Ishikawa (cell line): ENCODE measurements at regions not wholly inside any gene's neighbourhood (a gene's known extent, or its start where the extent isn't known, plus 50 kb on each side); places are given as distances from the start of the nearest gene placed in this dataset.

Source experiments
- CEBPB ChIP-seq: IDR thresholded peaks from 2 replicates; pipeline ENCODE4 v1.6.1; 2012
- CREB1 ChIP-seq: IDR thresholded peaks from 2 replicates; pipeline ENCODE4 v1.6.1; 2012; ENCODE audit warnings: low read depth
- EGR1 ChIP-seq: IDR thresholded peaks from 2 replicates; pipeline ENCODE4 v1.6.1; 2012
- EP300 ChIP-seq: IDR thresholded peaks from 2 replicates; pipeline ENCODE4 v1.6.1; 2012; ENCODE audit warnings: borderline replicate concordance
- FOXM1 ChIP-seq: IDR thresholded peaks from 2 replicates; pipeline ENCODE4 v1.6.1; 2012; ENCODE audit warnings: low read depth, borderline replicate concordance
- MAX ChIP-seq: IDR thresholded peaks from 2 replicates; pipeline ENCODE4 v1.6.1; 2012
- NFIC ChIP-seq: IDR thresholded peaks from 2 replicates; pipeline ENCODE4 v1.6.1; 2012
- RAD21 ChIP-seq: IDR thresholded peaks from 2 replicates; pipeline ENCODE4 v1.6.1; 2012; ENCODE audit warnings: low read depth
- REST ChIP-seq: IDR thresholded peaks from 2 replicates; pipeline ENCODE4 v1.6.1; 2012; ENCODE audit warnings: low read depth, mild to moderate bottlenecking
- TAF1 ChIP-seq: IDR thresholded peaks from 2 replicates; pipeline ENCODE4 v1.6.1; 2012; ENCODE audit warnings: low read depth, mild to moderate bottlenecking
- TCF12 ChIP-seq: IDR thresholded peaks from 2 replicates; pipeline ENCODE4 v1.6.1; 2012; ENCODE audit warnings: low read depth
- TEAD4 ChIP-seq: IDR thresholded peaks from 2 replicates; pipeline ENCODE4 v1.6.1; 2012
- YY1 ChIP-seq: IDR thresholded peaks from 2 replicates; pipeline ENCODE4 v1.6.1; 2012; ENCODE audit warnings: low read depth
- ZBTB7A ChIP-seq: IDR thresholded peaks from 2 replicates; pipeline ENCODE4 v1.6.1; 2012; ENCODE audit warnings: low read depth
- TF ChIP-seq, protein P1 (sequence below): IDR thresholded peaks from 2 replicates; pipeline ENCODE4 v1.6.1; 2012

DNA sequence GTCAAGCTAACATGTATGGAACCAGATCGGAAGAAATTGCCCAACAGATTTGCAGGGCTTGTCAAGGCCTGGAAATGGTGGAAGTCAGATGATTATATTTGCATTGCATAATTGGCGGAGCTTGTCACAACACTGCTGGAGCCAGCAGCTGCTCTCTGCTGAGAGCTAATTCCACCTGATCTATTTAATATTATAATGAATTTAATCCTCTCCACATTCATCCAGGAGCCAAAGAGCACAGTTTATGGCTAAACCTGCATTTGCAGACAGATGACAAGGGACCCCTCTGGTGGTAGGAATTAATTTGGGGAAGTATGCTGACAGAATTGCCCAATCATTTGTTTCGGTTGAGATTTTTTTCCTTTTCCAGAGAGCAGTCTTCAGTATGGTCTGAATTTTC is 730.2 kb downstream of the TUSC7 start:
- no peak for TF ChIP-seq TAF1
- no peak for TF ChIP-seq CREB1
- peak; percentile 52; the same call in 1 of the 2 replicates for TF ChIP-seq TEAD4
- TF ChIP-seq EP300, result no peak
- no peak for TF ChIP-seq ZBTB7A
- no peak for TF ChIP-seq TCF12
- TF ChIP-seq, protein P1, sequence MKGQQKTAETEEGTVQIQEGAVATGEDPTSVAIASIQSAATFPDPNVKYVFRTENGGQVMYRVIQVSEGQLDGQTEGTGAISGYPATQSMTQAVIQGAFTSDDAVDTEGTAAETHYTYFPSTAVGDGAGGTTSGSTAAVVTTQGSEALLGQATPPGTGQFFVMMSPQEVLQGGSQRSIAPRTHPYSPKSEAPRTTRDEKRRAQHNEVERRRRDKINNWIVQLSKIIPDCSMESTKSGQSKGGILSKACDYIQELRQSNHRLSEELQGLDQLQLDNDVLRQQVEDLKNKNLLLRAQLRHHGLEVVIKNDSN, result no peak
- TF ChIP-seq EGR1, result no peak
- peak; percentile 53 for TF ChIP-seq RAD21
- no peak for TF ChIP-seq MAX
- no peak for TF ChIP-seq NFIC
- TF ChIP-seq CEBPB, result peak; percentile 73

GRCh38 chr3:117441851-117442250 is 732.3 kb downstream of the TUSC7 start:
- TF ChIP-seq FOXM1, result no peak
- TF ChIP-seq CEBPB, result no peak
- no peak for TF ChIP-seq RAD21

DNA sequence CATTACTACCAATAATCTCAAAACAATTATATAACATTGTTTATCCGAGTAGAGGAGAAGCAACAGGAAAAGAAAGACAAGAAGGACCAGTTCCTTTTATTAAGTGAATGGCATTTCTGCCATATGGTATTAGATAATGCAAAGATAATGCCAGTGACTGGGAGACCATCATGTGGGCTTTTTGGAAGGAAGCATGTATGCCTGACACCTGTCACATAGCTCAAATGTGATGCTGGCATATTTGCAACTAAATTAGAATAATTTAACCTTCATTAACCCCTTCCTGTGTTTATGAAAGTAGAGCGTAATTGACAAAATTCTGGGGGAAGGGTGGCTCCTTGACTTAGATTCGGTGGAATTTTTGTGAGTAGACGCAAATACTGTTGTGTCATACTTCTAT is 733.0 kb downstream of the TUSC7 start:
- no peak for TF ChIP-seq REST
- no peak for TF ChIP-seq FOXM1
- TF ChIP-seq RAD21, result no peak
- no peak for TF ChIP-seq CEBPB
- TF ChIP-seq TAF1, result no peak
- no peak for TF ChIP-seq TEAD4
- no peak for TF ChIP-seq EP300
- TF ChIP-seq CREB1, result no peak
- no peak for TF ChIP-seq ZBTB7A
- no peak for TF ChIP-seq TCF12
- no peak for TF ChIP-seq MAX

DNA sequence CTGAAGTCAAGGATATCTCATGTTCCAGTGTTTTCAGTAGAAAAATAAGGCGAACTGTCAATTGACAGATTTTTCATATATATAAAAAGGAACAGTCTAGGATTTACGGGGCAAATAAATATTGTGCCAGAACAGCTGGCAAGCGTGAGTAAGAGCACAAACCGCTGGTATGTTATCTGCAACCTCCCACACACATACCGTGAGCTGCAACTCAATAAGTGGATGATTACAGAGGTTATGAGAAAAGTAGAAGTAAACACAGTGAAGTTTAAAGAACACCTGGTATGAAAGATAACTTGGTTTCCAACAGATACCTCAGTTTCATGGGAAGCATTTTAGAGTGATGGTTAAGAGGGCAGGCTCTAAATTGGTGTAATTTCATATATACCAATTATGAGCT is 733.4 kb downstream of the TUSC7 start:
- TF ChIP-seq TEAD4 (no peak), REST (no peak), YY1 (no peak)

GRCh38 chr3:117444175-117444574 is 734.6 kb downstream of the TUSC7 start:
- no peak for TF ChIP-seq TCF12
- no peak for TF ChIP-seq TAF1
- no peak for TF ChIP-seq TEAD4
- no peak for TF ChIP-seq YY1
- no peak for TF ChIP-seq EGR1
- TF ChIP-seq, protein P1, result no peak
- TF ChIP-seq REST, result no peak
- TF ChIP-seq FOXM1, result no peak
- TF ChIP-seq NFIC, result no peak
- no peak for TF ChIP-seq MAX
- TF ChIP-seq CEBPB, result no peak
- no peak for TF ChIP-seq CREB1
- no peak for TF ChIP-seq ZBTB7A
- TF ChIP-seq RAD21, result no peak
- no peak for TF ChIP-seq EP300
